Fibroblast of peridontal ligament (primary cell): ENCODE measurements at regions not wholly inside any gene's neighbourhood (a gene's known extent, or its start where the extent isn't known, plus 50 kb on each side); places are given as distances from the start of the nearest gene placed in this dataset.
A peak's percentile ranks its signal among the peaks of the same experiment; 100 is the strongest.

ENCODE experiments used
- DNase-seq: peaks from one replicate; pipeline ENCODE4 v3.0.0-alpha.2; 2010; ENCODE audit errors: extremely low read depth

DNA sequence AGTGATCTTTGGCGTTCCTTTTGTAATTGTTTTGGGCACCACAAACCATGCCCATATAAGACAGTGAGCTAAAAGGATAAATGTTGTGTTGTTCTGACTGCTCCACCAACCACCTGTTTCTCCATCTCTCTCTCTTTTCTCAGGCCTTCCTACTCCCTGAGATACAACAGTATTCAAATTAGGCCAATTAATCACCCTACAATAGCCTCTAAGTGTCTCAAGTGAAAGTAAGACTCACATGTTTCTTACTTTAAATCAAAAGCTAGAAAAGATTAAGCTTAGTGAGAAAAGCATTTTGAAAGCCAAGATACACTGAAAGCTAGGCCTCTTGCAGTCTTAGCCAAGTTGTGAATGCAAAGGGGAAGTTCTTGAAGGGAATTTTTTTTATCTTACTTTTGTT, 268.8 kb upstream of the NREP start:
- DNase-seq, result no peak

GRCh38 chr5:112024769-112025168, 267.8 kb upstream of the NREP start:
- peak; percentile 58 for DNase-seq

DNA sequence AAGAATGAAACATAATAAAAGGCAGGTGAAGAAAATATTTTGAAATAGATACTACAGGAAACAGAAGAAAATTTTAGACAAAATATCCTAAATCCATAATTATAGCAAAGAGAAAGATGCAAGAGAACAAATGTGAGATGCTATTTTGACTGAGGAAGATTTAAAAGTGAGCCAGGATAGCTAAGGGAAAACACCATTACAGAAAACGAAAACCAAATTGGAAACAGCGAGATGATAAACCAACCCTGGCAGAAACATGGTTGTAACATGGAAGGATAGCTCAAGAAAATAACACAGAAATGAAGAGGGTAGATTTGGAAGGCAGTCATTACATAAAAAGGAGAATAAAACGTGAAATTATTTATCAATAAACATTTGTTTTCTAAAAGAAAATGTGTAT, 267.2 kb upstream of the NREP start:
- DNase-seq, result no peak

DNA sequence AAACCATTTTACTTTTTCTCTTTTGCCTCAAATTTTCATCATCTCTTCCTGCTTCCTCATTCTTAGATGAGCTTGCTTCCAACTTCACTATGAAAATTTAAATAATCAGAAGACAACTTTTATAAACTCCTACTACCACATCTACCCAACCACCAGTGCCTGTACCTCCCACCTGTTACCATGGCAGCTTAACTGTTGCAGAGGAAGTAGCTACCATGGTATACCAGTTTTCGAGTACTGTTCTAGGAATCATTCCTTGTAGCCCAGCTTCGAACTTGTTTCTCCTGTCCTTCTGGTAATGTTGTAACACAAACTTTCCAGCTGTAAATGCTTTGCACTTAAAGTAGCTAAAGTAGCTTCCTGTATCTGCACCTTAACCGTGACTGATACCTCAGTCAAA, 266.8 kb upstream of the NREP start:
- DNase-seq, result no peak

DNA sequence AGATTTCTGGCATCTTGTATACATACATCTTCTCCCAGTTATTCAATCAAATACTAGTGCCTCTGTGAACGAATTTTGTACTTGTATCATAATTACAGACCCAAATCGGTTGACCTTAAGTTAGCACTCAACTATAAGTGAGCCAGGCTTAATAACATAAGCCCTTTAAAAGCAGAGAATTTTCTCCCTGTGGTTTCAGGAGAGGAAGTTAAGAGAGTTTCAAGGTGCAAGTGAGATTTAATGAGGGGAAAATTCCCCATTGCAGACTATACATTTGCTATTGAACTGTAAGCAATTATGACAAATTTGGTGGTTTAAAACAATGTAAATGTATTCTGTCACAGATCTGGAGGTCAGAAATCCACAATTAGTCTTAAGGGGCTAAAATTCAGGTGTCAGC, 261.9 kb upstream of the NREP start:
- DNase-seq, result no peak

- no peak for DNase-seq
These were observed 260.0 kb upstream of the NREP start for GRCh38 chr5:112016980-112017379.

DNA sequence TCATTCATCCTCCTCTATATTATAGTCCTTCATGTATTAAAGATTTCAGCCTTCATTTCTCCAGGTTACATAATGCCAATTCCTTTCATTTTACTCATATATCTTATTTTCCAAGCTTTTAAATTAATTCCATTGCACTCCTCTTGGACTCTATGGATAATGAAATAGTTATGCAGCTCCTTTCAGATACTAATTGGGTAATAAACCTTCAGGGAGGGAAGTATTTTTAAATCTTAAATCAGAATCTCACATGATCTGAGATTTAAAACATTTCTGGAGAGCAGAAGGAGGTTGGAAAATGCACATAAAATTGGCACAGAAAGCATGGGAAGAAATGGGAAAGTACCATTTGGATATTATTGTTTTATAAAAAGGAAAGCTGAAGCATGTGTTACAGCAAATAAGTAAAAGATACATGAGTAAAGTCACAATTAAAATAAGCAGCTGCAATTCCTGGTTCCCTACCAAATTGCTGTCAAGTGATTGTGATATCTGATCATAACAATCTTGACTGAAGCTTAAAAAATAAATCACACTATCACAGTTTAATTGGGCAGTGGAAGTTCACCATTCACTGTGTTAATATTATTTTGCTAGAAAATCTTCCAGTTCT, 257.9 kb upstream of the NREP start:
- DNase-seq, result peak; percentile 48

GRCh38 chr5:112013660-112014059, 256.7 kb upstream of the NREP start:
- DNase-seq, result no peak

GRCh38 chr5:112012104-112012503, 255.1 kb upstream of the NREP start:
- DNase-seq, result peak; percentile 68

DNA sequence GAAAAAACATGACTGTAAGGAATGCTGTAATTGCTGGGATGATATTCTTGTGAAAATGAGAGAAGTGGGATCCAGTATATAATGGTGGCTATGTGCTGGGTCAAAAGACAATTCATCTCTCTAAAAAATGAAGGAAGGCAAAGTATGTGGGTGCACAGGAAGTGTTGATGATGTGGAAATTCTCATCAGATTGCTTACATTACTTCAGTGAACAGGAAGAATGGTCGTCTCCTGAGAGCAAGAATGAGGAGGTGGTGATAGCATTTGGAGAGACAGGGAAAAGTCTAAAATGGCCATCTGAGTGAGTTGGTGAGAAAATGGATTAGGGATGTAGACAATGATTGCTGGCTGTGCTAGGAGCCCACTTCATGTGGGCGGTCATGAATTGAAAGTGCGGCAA, 253.5 kb upstream of the NREP start:
- no peak for DNase-seq

- DNase-seq, result peak; percentile 60
These were observed 249.7 kb upstream of the NREP start for GRCh38 chr5:112006721-112007120.

GRCh38 chr5:112005623-112005930, 248.6 kb upstream of the NREP start:
- DNase-seq, result peak; percentile 74

DNA sequence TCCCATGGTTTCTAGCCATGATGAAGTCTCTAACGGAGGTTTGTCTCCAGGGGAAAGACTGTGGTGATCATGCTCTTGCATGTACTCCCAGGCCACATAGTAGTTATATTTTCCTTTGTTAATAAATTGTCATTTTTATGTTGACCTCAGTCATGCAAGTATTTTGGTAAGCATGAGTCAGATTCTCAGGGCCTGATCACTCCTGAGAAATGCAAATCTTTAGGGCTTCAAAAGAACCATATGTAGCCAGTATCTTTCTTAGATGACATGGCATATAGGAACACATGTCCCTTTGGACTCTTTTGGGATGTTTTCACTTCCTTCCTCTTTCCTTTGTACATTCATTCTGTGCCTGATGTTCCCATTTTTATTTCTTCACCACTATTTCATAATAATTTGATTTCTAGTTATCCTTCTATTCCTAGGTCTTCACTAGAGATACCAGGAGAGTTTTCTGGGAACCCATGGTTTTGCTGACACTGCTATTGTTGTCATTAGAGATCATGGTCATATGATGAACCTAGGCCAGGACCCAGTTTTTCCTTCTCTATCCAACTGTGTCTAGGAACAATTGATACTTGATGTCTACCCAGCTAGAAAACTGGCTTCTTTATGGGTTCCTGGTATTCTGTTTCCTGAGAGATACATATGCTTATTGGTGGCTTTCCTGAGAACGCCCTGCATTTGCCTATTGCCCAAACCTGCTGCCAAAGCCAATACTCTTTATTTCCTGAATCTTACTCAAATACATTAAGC, 248.1 kb upstream of the NREP start:
- peak; percentile 52 for DNase-seq

DNA sequence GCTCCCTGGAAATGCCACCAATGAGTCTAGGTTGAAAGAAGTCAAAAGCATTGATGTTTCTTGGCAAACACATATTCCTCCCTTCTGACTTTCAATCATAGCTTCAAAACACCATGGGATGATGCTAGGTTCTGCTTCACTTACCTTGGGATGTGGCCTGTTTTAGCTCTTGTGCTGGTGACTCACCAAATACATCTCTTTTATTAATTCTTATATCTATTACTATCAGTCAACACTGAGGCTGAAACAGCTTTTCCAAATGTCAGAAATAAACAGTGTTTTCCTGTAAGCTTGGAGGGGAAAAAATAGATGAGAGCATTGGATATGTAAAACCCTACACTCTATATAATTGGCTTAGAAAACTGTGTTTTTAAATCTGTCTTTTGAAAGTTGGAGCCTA, 245.4 kb upstream of the NREP start:
- DNase-seq, result no peak

DNA sequence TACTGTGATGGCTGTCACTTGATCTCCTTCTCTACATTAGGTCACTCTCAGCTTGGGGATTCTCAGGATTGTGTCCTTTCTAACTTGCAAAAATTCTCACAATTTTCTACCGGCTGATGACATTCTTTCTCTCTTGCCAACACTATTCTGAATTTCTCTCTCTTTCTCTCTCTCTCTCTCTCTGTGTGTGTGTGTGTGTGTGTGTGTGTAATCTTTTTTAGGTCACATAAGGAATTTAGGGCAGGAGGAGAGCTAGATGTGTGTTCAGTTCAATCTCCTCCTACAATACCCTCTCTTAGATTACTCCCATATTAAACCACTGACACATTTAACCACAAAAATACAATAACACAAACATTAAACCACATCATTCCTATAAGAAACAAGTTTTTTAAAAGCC, 242.3 kb upstream of the NREP start:
- peak; percentile 71 for DNase-seq

DNA sequence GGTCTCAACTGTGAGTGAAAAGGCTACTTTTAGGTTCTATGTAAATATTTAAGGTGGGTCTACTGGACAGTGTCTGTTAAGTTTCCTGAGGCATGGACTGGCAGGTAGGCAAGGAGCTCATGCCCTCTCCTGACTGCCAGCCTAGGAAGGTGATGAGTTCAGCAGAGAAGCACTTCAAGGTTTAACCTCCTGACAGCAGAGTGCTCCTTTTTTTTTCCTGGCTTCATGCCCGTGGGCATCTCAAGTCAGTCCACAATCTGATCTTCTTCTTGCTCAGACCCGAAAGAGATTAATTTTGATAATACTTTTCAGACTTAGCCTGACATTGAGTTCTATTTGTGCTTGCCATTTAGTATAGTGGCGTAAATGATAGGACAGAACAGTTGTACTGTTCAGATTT, 241.9 kb upstream of the NREP start:
- no peak for DNase-seq

GRCh38 chr5:111997711-111998110, 240.7 kb upstream of the NREP start:
- peak; percentile 100 for DNase-seq

DNA sequence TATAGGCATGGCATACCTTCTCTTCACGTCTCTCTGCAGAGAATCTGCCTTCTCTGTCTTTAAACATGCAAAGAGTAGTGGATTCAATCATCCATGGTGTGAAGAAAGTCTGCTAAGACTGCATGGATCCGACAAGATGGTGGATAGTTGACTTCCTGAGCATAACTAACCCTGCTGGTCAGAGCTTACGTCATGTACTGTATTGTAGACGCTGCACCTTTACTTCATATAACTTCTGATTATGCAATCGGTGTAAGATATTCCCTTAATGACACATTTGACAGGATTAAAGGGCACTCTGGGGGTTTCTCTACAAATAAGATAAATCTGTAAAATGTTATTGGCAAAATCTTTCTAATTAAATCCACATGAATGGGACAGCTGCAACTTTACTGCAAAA, 240.3 kb upstream of the NREP start:
- DNase-seq, result no peak

DNA sequence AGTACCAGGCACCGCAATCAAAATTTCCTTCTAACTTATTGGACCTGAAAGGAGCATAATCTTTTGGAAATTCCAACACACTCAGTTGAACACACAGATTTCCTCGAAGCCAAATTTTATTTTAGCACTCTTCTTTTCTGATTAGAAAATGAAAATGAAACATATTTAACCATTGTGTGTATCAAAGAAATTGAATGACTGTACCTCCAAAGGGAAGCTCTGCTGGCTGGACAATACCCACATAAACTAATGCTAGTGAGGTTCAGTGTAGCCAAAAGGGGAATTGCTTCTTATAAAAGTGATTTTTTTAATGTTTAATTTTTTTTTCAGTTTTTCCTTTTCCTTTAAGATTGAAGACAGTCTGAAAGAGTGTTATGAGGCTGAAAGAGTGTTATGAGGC, 239.6 kb upstream of the NREP start:
- no peak for DNase-seq

DNA sequence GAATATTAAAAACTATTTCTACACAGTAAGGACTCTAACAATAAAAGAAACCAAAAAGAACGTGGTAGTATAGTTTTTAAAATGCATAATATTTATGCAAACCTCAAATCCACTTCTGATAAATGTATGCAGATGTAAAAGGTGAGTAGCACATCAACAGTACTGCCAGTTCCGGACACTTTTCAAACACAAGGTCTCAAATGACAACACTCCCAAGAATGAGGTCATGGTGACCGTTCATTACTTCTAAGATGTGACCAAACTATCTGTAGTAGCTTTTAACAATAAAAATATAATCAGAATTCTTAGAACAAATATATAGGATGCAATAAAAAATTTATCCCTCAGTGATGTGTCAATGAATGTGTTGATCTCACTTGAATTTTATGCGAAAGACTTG, 238.7 kb upstream of the NREP start:
- DNase-seq, result no peak

DNA sequence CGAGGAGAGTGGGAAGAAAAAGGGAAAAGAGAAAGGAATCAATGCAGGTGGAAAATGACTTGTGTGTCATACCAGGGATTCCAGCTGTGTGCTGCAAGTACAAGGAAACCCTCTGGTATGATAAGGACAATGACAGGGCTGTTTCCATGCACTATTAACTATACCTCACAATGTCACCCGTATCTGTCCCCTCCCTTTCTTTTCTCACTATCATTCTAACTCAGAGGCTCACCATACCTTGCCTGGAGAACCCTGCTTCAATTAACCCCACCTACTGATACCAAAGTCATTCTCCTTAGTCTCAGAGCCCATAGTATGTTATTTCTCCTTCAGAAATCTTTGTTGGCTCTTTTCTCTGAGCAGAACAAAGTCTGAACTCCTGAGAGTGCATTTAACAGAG, 236.2 kb upstream of the NREP start:
- DNase-seq, result no peak

DNA sequence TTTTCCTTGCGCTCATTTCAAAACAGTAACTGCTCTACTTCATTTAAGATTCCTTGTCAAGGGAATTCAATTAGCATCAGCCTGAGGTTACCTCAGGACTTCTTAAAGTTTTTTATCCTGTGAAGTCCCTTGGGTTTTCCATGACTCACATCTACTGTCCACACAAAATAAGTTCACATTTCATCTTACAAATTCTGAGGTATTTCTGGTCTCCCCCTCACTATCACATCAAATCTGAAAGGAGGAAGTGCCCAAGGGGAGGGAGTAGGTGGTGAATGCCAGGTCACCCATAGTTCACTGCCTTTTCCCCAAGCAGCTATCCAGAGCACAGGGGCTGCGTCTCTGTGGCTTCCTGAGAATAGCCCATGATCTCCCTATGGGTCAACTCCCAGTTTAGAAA, 227.1 kb upstream of the NREP start:
- peak; percentile 90 for DNase-seq

GRCh38 chr5:111983459-111983858, 226.5 kb upstream of the NREP start:
- no peak for DNase-seq

- DNase-seq, result no peak
These were observed 220.4 kb upstream of the NREP start for GRCh38 chr5:111977436-111977829.
